SIG-M5 treated with dmso at 0.1 percent for 504 hours (cell line): ENCODE measurements at regions not wholly inside any gene's neighbourhood (a gene's known extent, or its start where the extent isn't known, plus 50 kb on each side); places are given as distances from the start of the nearest gene placed in this dataset.

Experiments
- DNase-seq: peaks from one replicate; lab custom pipeline; 2025; ENCODE audit not compliant: unreplicated experiment; lab: John Stamatoyannopoulos, UW

- no peak for DNase-seq
Measured at GRCh38 chr10:78312197-78313047, 278.8 kb downstream of the RPS24 start.

GRCh38 chr10:78313048-78313381 lies 279.4 kb downstream of the RPS24 start:
- no peak for DNase-seq

- DNase-seq = no peak
Measured at GRCh38 chr10:78313636-78314035, 280.0 kb downstream of the RPS24 start.

- no peak for DNase-seq
Measured at GRCh38 chr10:78314651-78315050, 281.0 kb downstream of the RPS24 start.

GRCh38 chr10:78316451-78316931 lies 282.8 kb downstream of the RPS24 start:
- DNase-seq = no peak

- no peak for DNase-seq
Measured at GRCh38 chr10:78318305-78318704, 284.6 kb downstream of the RPS24 start.

- DNase-seq = no peak
Measured at GRCh38 chr10:78319371-78319770, 285.7 kb downstream of the RPS24 start.

GRCh38 chr10:78319841-78320240 lies 286.2 kb downstream of the RPS24 start:
- DNase-seq = no peak

GRCh38 chr10:78320506-78320905 lies 286.8 kb downstream of the RPS24 start:
- no peak for DNase-seq

GRCh38 chr10:78321000-78321399 lies 287.3 kb downstream of the RPS24 start:
- DNase-seq = no peak

- no peak for DNase-seq
Measured at GRCh38 chr10:78321500-78321899, 287.8 kb downstream of the RPS24 start.

GRCh38 chr10:78326372-78326771 lies 292.7 kb downstream of the RPS24 start:
- no peak for DNase-seq

GRCh38 chr10:78327778-78328591 lies 294.3 kb downstream of the RPS24 start:
- DNase-seq = no peak

- DNase-seq = no peak
Measured at GRCh38 chr10:78328592-78329404, 295.1 kb downstream of the RPS24 start.

GRCh38 chr10:78330884-78331283 lies 297.2 kb downstream of the RPS24 start:
- DNase-seq = no peak

GRCh38 chr10:78331391-78331922 lies 297.8 kb downstream of the RPS24 start:
- no peak for DNase-seq

GRCh38 chr10:78332012-78332411 lies 298.3 kb downstream of the RPS24 start:
- no peak for DNase-seq

GRCh38 chr10:78332657-78333056 lies 299.0 kb downstream of the RPS24 start:
- no peak for DNase-seq

GRCh38 chr10:78333362-78334143 lies 299.9 kb downstream of the RPS24 start:
- DNase-seq = no peak

GRCh38 chr10:78335371-78335690 lies 301.7 kb downstream of the RPS24 start:
- no peak for DNase-seq
